GM19397 (cell line): ENCODE measurements at regions not wholly inside any gene's neighbourhood (a gene's known extent, or its start where the extent isn't known, plus 50 kb on each side); places are given as distances from the start of the nearest gene placed in this dataset.

Experiments used
- ATAC-seq: cut with Tn5 transposase; IDR thresholded peaks from one replicate; pipeline ENCODE4 v1.9.1; 2021; ENCODE audit warnings: mild to moderate bottlenecking, moderate library complexity; ENCODE audit not compliant: unreplicated experiment

GRCh38 chr6:43940071-43940392, 170.0 kb downstream of the VEGFA start:
- ATAC-seq = no peak

- no peak for ATAC-seq
Observed at GRCh38 chr6:43939281-43940070, 169.5 kb downstream of the VEGFA start.

GRCh38 chr6:43938178-43939105, 168.4 kb downstream of the VEGFA start:
- no peak for ATAC-seq

GRCh38 chr6:43937236-43938177, 167.5 kb downstream of the VEGFA start:
- no peak for ATAC-seq

- ATAC-seq = no peak
Observed at GRCh38 chr6:43936476-43936875, 166.5 kb downstream of the VEGFA start.

DNA sequence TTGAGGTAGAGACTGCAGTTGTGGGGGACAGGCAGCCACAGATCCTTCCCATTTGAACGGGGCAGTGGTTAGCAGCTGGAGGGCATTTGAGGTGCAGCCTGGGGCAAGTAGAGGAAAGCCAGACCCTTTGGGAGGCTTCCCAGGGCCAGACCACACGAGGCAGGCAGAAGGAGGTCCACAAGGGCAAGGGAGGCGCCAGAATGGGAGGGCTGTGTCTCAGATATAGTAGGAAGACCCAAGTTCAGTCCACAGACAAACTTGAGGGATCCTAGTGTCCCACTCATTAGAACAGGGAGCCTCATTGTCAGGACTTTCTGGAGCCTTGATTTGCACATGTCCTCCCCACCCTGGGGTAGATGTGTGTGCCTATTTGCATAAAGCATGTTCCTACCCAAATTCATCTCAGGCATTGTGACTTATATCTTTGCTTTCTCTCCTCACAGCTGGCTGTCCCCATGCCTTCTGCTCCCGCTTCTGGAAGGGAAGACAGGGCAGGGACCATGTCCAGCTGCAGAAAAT, 166.0 kb downstream of the VEGFA start:
- no peak for ATAC-seq

DNA sequence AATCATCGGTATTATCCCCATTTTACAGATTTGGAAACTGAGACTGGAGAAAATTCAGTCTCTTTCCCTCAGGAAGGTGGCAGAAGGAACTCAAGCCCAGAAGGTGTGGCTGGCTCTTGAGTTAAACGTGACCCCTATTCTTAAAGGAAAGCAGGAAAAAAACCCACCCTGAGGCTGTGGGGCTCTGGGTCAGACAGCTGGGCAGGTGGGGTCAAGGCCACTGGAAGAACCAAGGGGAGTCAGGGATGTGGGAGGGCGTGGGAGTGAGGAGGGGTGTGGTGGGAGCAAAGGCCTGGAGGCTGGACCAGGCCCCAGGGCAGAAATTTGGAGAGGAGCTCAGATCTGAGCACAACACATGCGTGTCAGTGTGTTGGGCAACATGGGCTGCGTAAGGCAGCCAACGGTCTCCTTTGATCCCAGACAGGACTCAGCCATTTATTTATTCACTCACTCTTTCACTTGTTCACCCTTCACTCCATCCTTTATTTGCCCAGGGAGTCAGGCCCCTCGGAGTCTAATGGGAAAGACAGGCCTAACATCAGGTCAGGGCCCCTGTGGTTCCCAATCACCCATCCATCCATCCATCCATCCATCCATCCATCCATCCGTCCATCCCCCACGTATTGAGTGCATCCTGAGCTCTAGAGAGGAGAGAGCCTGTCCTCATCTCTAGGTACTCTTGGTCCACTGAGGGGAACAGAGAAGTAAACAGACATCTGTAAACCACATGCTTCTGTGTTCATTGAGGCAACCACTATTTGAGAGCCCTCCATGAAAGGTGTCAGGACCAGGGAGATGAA, 165.0 kb downstream of the VEGFA start:
- ATAC-seq = no peak

- no peak for ATAC-seq
Observed at GRCh38 chr6:43934183-43934802, 164.3 kb downstream of the VEGFA start.

- ATAC-seq = no peak
Observed at GRCh38 chr6:43933148-43933885, 163.3 kb downstream of the VEGFA start.

- ATAC-seq = no peak
Observed at GRCh38 chr6:43932259-43933147, 162.5 kb downstream of the VEGFA start.

DNA sequence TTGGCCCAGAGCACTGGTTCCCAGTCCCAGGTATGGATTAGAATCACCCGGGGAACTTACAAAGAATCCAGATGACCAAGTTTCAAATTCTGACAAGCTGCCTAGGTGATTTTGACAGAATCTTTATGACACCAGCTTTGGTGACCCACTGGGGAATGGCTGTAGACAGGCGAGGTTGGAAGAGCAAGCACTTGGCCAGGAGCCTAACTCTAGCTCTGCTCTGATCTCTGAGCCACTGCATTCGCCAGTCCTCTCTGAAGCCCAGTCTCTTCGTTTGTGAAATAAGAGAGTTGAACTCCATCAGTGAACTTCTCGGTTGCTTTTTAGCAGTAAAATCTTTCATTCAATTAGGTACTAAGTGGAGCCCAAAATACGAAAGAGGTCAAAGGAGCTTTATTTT, 161.2 kb downstream of the VEGFA start:
- no peak for ATAC-seq

DNA sequence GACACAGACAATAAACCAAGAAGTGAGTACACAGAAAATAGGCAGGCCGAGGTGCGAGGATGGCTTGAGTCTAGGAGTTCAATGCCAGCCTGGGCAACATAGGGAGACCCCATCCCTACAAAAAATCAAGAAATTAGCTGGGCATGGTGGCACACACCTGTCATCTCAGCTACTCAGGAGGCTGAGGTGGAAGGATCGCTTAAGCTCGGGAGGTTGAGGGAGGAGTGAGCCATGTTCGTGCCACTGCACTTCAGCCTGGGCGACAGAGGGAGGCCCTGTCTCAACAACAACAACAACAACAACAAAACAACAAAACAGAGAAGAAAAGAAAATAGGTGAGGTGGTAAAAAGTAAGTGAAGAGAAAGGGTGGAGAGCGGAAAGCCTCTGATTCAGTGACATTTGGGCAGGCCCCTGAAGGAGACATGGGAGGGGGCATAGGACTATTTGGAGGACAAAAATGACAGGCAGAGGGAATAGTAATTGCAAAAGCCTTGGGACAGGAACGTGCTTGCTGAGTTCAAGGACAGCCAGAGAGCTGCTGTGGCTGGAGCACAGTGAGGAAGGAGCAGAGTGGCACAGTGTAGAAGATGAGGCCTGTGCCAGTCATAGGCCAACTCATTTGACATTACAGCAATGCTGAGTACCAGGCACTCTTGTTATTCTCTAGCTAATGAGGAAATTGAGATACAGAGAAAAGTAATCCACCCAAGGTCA, 160.6 kb downstream of the VEGFA start:
- ATAC-seq = no peak

GRCh38 chr6:43929511-43929910, 159.5 kb downstream of the VEGFA start:
- no peak for ATAC-seq

DNA sequence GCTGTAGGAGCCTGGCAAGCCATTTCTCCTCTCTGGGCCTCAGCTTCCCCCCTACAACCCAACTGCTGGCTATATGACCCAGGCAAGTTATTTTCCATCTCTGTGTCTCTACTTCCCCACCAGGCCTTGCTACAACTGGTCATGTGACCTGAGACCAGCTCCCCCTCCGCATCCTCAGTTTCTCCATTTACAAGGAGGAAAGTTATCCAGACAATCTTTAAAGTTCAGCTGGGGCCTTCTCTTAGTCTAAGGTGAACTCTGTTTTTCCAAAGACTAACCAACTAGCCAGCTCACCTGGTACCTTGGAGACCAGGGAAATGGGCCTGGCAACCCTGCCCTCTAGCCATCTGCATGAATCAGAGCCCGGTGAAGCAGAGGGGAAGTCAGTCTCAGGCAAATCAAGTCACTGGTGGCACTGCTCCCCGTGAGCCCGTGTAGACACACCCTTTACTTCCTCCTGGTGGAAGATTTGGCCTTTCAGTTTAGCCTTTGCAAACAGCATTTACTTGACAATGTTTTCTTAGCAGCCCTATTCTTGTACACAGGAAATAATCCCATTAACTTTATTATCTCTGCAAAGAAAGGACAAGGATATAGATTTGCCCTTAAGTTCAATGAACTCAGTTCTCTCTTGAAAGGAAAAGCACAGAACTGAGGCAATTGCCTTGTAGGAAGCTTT, 157.7 kb downstream of the VEGFA start:
- ATAC-seq = no peak

- no peak for ATAC-seq
Observed at GRCh38 chr6:43926634-43927531, 156.9 kb downstream of the VEGFA start.
